Nephron (organoid): ENCODE measurements at regions not wholly inside any gene's neighbourhood (a gene's known extent, or its start where the extent isn't known, plus 50 kb on each side); places are given as distances from the start of the nearest gene placed in this dataset.

Experiments used
- H3K27ac Mint-ChIP-seq, 3 experiments: 2 replicates each; pipeline ENCODE4 v1.8.0; 2020; ENCODE audit warnings: mixed read lengths in 3 of 3, mild to moderate bottlenecking in 2 of 3, moderate library complexity in 1 of 3
- H3K27me3 Mint-ChIP-seq: 2 replicates; pipeline ENCODE4 v1.8.0; 2021; ENCODE audit warnings: low read depth, mild to moderate bottlenecking, moderate library complexity, mixed read lengths
- H3K36me3 Mint-ChIP-seq: 2 replicates; pipeline ENCODE4 v1.8.0; 2020; ENCODE audit warnings: low read depth, mixed read lengths
- H3K4me1 Mint-ChIP-seq: 2 replicates; pipeline ENCODE4 v1.8.0; 2020; ENCODE audit warnings: mixed read lengths
- H3K4me3 Mint-ChIP-seq, 3 experiments: 2 replicates each; pipeline ENCODE4 v1.8.0; 2020; ENCODE audit warnings: mild to moderate bottlenecking in 3 of 3, mixed read lengths in 3 of 3, moderate library complexity in 2 of 3
- H3K9me3 Mint-ChIP-seq: 2 replicates; pipeline ENCODE4 v1.8.0; 2020; ENCODE audit warnings: mixed read lengths
- TF ChIP-seq, protein P1 (sequence below), 3 experiments: fragments of 200-600 bp; sonication (generic); IDR thresholded peaks; one replicate each; pipeline ENCODE4 v1.5.0; 2021; ENCODE audit warnings: antibody characterized with exemption in 3 of 3; ENCODE audit not compliant: unreplicated experiment in 3 of 3

DNA sequence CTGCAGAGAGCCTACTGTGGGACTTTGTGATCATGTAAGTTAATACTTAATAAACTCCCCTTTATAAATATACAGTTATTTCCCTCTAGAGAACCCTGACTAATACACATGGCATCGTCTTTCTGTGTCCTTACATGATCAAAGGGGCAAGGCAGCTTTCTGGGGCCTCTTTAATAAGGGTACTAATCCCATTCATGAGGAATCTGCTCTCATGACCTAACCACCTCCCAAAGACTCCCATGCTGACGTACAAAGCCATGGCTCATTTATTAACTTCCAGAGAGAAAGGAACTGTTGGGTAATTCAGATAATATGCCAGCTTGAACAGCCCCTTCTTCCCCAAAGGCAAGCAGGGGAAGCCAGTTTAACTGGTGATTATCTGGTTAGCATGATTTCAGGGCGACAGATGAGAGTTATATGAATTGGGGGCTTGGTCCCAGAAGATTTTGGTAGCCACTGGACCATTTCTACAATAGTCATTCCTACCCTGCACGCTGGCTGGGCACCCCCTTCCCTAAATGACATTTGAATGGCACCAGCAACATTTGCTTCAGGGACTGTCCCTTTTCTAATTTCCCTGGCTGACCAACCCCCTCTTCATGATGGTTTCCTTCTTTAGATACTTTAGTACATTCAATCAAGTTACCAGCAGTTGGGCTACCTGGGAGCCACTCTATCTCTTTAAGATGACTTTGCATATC lies 83.6 kb upstream of the C3orf80 start:
- no peak overlapping the region for H3K4me3 Mint-ChIP-seq
- peak overlapping the region; percentile 66 to 71 (median 67) for H3K27ac Mint-ChIP-seq
- TF ChIP-seq, protein P1, sequence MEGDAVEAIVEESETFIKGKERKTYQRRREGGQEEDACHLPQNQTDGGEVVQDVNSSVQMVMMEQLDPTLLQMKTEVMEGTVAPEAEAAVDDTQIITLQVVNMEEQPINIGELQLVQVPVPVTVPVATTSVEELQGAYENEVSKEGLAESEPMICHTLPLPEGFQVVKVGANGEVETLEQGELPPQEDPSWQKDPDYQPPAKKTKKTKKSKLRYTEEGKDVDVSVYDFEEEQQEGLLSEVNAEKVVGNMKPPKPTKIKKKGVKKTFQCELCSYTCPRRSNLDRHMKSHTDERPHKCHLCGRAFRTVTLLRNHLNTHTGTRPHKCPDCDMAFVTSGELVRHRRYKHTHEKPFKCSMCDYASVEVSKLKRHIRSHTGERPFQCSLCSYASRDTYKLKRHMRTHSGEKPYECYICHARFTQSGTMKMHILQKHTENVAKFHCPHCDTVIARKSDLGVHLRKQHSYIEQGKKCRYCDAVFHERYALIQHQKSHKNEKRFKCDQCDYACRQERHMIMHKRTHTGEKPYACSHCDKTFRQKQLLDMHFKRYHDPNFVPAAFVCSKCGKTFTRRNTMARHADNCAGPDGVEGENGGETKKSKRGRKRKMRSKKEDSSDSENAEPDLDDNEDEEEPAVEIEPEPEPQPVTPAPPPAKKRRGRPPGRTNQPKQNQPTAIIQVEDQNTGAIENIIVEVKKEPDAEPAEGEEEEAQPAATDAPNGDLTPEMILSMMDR (IDR thresholded peaks at IDR 0.05; ENCODE audit: unreplicated experiment in 3 of 3), result no peak
- H3K36me3 Mint-ChIP-seq, result no peaks in the 10 kb centered on the region
- no peaks in the 10 kb centered on the region for H3K27me3 Mint-ChIP-seq
- H3K9me3 Mint-ChIP-seq, result peaks cover 19% of the 10 kb centered on the region
- H3K4me1 Mint-ChIP-seq, result no peaks in the 10 kb centered on the region

DNA sequence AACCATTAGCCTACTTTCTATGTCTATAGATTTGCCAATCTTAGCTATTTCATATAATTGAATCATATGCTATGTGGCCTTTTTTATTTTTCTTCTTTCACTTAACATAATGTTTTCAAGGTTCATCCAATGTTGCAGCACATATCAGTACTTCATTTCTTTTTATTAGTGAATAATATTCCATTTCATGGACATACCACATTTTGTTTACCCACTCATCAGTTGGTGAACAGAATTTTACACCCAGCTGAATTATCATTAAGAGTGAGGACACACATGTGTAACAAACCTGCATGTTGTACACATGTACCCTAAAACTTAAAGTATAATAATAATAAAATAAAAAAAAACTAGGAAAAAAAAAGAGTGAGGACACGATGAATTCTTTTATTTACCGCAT lies 81.7 kb upstream of the C3orf80 start:
- peaks cover 25% of the 10 kb centered on the region for H3K9me3 Mint-ChIP-seq
- no peak overlapping the region for H3K4me3 Mint-ChIP-seq
- H3K4me1 Mint-ChIP-seq, result no peaks in the 10 kb centered on the region
- TF ChIP-seq, protein P1 (IDR thresholded peaks at IDR 0.05; ENCODE audit: unreplicated experiment in 3 of 3), result no peak
- no peak overlapping the region for H3K27ac Mint-ChIP-seq
- H3K36me3 Mint-ChIP-seq, result no peaks in the 10 kb centered on the region
- no peaks in the 10 kb centered on the region for H3K27me3 Mint-ChIP-seq

DNA sequence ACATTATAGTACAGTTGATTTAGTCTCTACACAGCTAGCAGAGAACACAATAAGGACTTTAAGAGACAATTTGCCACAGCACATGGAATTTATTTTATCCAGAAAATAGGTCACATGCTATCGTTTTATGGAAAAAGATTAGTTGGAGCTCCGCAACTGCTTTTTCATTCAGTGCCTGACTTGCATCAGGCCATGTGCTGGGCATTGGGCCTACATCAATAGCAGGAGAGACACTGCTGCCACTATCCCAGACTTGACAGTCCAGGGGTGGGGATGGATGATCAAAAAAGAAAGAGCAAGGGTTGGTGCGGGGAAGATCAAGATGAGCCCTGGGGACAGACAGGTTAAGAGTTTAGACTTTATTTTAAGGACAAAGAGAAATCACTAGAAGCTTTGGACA lies 75.2 kb upstream of the C3orf80 start:
- Mint-ChIP-seq H3K4me1 (no peaks in the 10 kb centered on the region), H3K27ac (no peak overlapping the region), H3K4me3 (no peak overlapping the region), H3K9me3 (peaks cover 6% of the 10 kb centered on the region), H3K36me3 (no peaks in the 10 kb centered on the region), H3K27me3 (peaks cover 7% of the 10 kb centered on the region)
- TF ChIP-seq, protein P1 (IDR thresholded peaks at IDR 0.05; ENCODE audit: unreplicated experiment in 3 of 3), result no peak

DNA sequence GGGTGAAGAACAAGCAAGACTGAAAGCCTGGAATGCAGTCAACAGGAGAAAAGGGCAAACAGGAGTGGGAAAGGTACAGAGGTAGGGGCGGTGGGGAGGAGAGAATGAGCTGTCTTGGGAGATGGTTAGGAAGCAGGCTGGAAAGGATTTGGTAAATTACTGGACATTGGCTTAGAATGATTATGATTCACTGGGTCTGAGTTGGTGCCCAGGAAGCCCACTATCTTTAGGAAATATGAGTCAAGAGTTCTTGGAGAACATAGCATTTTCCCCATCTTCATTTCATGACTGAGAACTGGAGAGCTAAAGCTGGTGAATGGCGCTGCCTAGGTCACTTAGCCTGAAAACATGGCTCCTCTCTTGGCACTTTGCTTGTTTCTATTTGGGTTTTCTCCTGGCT lies 74.7 kb upstream of the C3orf80 start:
- TF ChIP-seq, protein P1 (IDR thresholded peaks at IDR 0.05; ENCODE audit: unreplicated experiment in 3 of 3), result no peak
- peaks cover 6% of the 10 kb centered on the region for H3K9me3 Mint-ChIP-seq
- H3K36me3 Mint-ChIP-seq, result no peaks in the 10 kb centered on the region
- no peak overlapping the region for H3K27ac Mint-ChIP-seq
- no peaks in the 10 kb centered on the region for H3K4me1 Mint-ChIP-seq
- H3K27me3 Mint-ChIP-seq, result peaks cover 7% of the 10 kb centered on the region
- no peak overlapping the region for H3K4me3 Mint-ChIP-seq

DNA sequence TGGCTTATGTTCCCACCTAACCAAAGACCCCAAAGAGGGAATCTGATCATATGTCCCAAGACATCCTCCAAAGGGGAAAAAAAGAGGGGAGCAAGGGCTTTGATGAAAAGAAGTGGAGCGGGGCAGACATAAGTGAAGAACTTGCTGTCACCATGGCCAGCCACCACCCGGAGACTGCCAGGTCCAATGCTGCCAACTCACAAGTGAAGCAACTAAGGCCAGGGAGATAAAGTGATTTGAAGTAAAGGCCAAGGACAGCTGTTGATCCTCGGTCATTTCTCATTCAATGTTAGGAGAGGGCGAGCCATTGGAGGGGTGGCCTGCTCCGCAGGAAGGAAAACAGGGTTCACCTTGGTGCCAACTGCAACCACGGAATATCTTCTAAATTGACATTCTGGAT lies 72.6 kb upstream of the C3orf80 start:
- H3K4me3 Mint-ChIP-seq, result no peak overlapping the region
- H3K9me3 Mint-ChIP-seq, result peaks cover 1% of the 10 kb centered on the region
- TF ChIP-seq, protein P1 (IDR thresholded peaks at IDR 0.05; ENCODE audit: unreplicated experiment in 3 of 3), result no peak
- H3K27me3 Mint-ChIP-seq, result peaks cover 7% of the 10 kb centered on the region
- no peaks in the 10 kb centered on the region for H3K4me1 Mint-ChIP-seq
- H3K27ac Mint-ChIP-seq, result no peak overlapping the region
- H3K36me3 Mint-ChIP-seq, result no peaks in the 10 kb centered on the region

DNA sequence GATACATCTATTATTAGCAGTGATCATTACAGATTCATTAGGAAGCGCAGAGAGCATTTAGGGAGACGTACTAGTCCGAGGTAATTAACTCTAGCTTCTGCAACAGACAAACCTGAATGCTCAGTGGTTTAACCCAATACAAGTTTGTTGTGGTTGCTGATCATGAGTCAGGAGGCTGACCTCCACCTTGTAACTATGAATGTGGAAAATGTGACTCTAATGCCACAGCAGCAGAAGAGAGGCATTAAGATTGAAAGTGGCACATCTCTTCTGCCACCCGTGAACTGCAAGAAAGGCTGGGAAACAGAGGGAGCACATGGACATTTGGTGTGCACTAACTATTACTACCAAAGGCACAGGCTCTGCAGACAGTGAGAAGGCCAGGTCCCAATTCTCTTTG lies 71.2 kb upstream of the C3orf80 start:
- Mint-ChIP-seq H3K27ac (no peak overlapping the region), H3K27me3 (peaks cover 7% of the 10 kb centered on the region), H3K4me3 (no peak overlapping the region), H3K36me3 (no peaks in the 10 kb centered on the region), H3K4me1 (no peaks in the 10 kb centered on the region), H3K9me3 (no peaks in the 10 kb centered on the region)
- TF ChIP-seq, protein P1 (IDR thresholded peaks at IDR 0.05; ENCODE audit: unreplicated experiment in 3 of 3), result no peak
